Fibroblast of lung (primary cell): ENCODE measurements at regions not wholly inside any gene's neighbourhood (a gene's known extent, or its start where the extent isn't known, plus 50 kb on each side); places are given as distances from the start of the nearest gene placed in this dataset.

ENCODE experiments used
- EZH2 ChIP-seq: IDR thresholded peaks from 2 replicates; pipeline ENCODE4 v1.5.1; 2012; ENCODE audit warnings: low read length, control low read depth, mild to moderate bottlenecking; ENCODE audit errors: missing control alignments
- TF ChIP-seq, protein P1 (sequence below), 2 donors: IDR thresholded peaks in 1 of 2; conservative IDR thresholded peaks in 1 of 2; 1 replicate in 1 of 2; 2 replicates in 1 of 2; pipeline ENCODE4 v1.5.1; 2011 to 2012; ENCODE audit warnings: low read length in 2 of 2, control low read depth in 1 of 2, inconsistent platforms in 1 of 2, low read depth in 1 of 2, mild to moderate bottlenecking in 1 of 2

- TF ChIP-seq, protein P1, sequence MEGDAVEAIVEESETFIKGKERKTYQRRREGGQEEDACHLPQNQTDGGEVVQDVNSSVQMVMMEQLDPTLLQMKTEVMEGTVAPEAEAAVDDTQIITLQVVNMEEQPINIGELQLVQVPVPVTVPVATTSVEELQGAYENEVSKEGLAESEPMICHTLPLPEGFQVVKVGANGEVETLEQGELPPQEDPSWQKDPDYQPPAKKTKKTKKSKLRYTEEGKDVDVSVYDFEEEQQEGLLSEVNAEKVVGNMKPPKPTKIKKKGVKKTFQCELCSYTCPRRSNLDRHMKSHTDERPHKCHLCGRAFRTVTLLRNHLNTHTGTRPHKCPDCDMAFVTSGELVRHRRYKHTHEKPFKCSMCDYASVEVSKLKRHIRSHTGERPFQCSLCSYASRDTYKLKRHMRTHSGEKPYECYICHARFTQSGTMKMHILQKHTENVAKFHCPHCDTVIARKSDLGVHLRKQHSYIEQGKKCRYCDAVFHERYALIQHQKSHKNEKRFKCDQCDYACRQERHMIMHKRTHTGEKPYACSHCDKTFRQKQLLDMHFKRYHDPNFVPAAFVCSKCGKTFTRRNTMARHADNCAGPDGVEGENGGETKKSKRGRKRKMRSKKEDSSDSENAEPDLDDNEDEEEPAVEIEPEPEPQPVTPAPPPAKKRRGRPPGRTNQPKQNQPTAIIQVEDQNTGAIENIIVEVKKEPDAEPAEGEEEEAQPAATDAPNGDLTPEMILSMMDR (conservative IDR thresholded peaks at IDR 0.05 in 1 of 2, IDR thresholded peaks at IDR 0.05 in 1 of 2; ENCODE audit: low read depth in 1 of 2, low read length in 2 of 2) = no peak
- no peak for TF ChIP-seq EZH2
These were observed 368.8 kb downstream of the SFMBT2 start for GRCh38 chr10:7042000-7042399.
